K562 (cell line): ENCODE measurements at regions not wholly inside any gene's neighbourhood (a gene's known extent, or its start where the extent isn't known, plus 50 kb on each side); places are given as distances from the start of the nearest gene placed in this dataset.

Source experiments
- JUND ChIP-seq, 2 experiments: IDR thresholded peaks; 2 replicates in 1 of 2; 3 replicates in 1 of 2; pipeline ENCODE4 v1.6.1; 2011; ENCODE audit warnings: borderline replicate concordance in 2 of 2, low read depth in 2 of 2, low read length in 2 of 2, improper control_type of control experiment in 1 of 2, missing biosample characterization in 1 of 2, missing genetic modification characterization in 1 of 2, missing genetic modification reagents in 1 of 2
- USF2 ChIP-seq: sonication (generic); formaldehyde crosslinking; IDR thresholded peaks from 2 replicates; pipeline ENCODE4 v1.5.0; 2020; ENCODE audit warnings: missing genetic modification reagents
- ZNF274 ChIP-seq: IDR thresholded peaks from 2 replicates; pipeline ENCODE4 v1.6.1; 2011; ENCODE audit warnings: low read depth, mild to moderate bottlenecking, low read length, moderate library complexity, borderline replicate concordance

- no peak for TF ChIP-seq JUND (IDR thresholded peaks at IDR 0.05; ENCODE audit: borderline replicate concordance, low read depth, low read length)
- TF ChIP-seq JUND (tag; IDR thresholded peaks at IDR 0.05; ENCODE audit: borderline replicate concordance, low read depth, low read length) = no peak
- TF ChIP-seq USF2 = no peak
- no peak for TF ChIP-seq ZNF274
Measured at GRCh38 chr14:99342906-99343305, 70.9 kb upstream of the BCL11B start.
